GOT3 (cell line): ENCODE measurements at regions not wholly inside any gene's neighbourhood (a gene's known extent, or its start where the extent isn't known, plus 50 kb on each side); places are given as distances from the start of the nearest gene placed in this dataset.

Experiments
- DNase-seq: peaks from one replicate; lab custom pipeline; 2025; ENCODE audit warnings: mixed read lengths; lab: John Stamatoyannopoulos, UW

- DNase-seq, result no peak
Observed at GRCh38 chr3:30167541-30168011, 438.8 kb upstream of the TGFBR2 start.

- no peak for DNase-seq
Observed at GRCh38 chr3:30169487-30169886, 436.9 kb upstream of the TGFBR2 start.

GRCh38 chr3:30170681-30171438 is 435.5 kb upstream of the TGFBR2 start:
- no peak for DNase-seq

- no peak for DNase-seq
Observed at GRCh38 chr3:30174357-30174756, 432.0 kb upstream of the TGFBR2 start.

- no peak for DNase-seq
Observed at GRCh38 chr3:30180310-30181177, 425.9 kb upstream of the TGFBR2 start.

- DNase-seq, result no peak
Observed at GRCh38 chr3:30181178-30181465, 425.3 kb upstream of the TGFBR2 start.

GRCh38 chr3:30181581-30181980 is 424.8 kb upstream of the TGFBR2 start:
- DNase-seq, result no peak

- no peak for DNase-seq
Observed at GRCh38 chr3:30183421-30183820, 423.0 kb upstream of the TGFBR2 start.

- DNase-seq, result no peak
Observed at GRCh38 chr3:30184091-30184810, 422.1 kb upstream of the TGFBR2 start.

- DNase-seq, result no peak
Observed at GRCh38 chr3:30185872-30186271, 420.5 kb upstream of the TGFBR2 start.

GRCh38 chr3:30186741-30187219 is 419.6 kb upstream of the TGFBR2 start:
- DNase-seq, result no peak

- no peak for DNase-seq
Observed at GRCh38 chr3:30187366-30187765, 419.0 kb upstream of the TGFBR2 start.

- no peak for DNase-seq
Observed at GRCh38 chr3:30188713-30189112, 417.7 kb upstream of the TGFBR2 start.

GRCh38 chr3:30189900-30190299 is 416.5 kb upstream of the TGFBR2 start:
- DNase-seq, result no peak

GRCh38 chr3:30193625-30194044 is 412.8 kb upstream of the TGFBR2 start:
- DNase-seq, result no peak

- DNase-seq, result no peak
Observed at GRCh38 chr3:30195352-30195751, 411.0 kb upstream of the TGFBR2 start.

- no peak for DNase-seq
Observed at GRCh38 chr3:30198162-30198561, 408.2 kb upstream of the TGFBR2 start.

- no peak for DNase-seq
Observed at GRCh38 chr3:30199096-30199759, 407.2 kb upstream of the TGFBR2 start.

- no peak for DNase-seq
Observed at GRCh38 chr3:30199855-30200254, 406.5 kb upstream of the TGFBR2 start.

GRCh38 chr3:30201715-30202114 is 404.7 kb upstream of the TGFBR2 start:
- DNase-seq, result no peak

GRCh38 chr3:30203301-30203700 is 403.1 kb upstream of the TGFBR2 start:
- DNase-seq, result no peak

- DNase-seq, result no peak
Observed at GRCh38 chr3:30204126-30204525, 402.3 kb upstream of the TGFBR2 start.
